GM12865 (cell line): ENCODE measurements at regions not wholly inside any gene's neighbourhood (a gene's known extent, or its start where the extent isn't known, plus 50 kb on each side); places are given as distances from the start of the nearest gene placed in this dataset.

ENCODE experiments used
- DNase-seq: peaks from one replicate; pipeline ENCODE4 v3.0.0; 2010; ENCODE audit warnings: low read depth
- H3K4me3 ChIP-seq: 2 replicates; pipeline ENCODE4 v1.5.1; 2011; ENCODE audit warnings: mild to moderate bottlenecking, low read depth, low read length, control low read depth
- TF ChIP-seq, protein P1 (sequence below): IDR thresholded peaks from 2 replicates; pipeline ENCODE4 v1.5.1; 2011; ENCODE audit warnings: low read length, control low read depth, low read depth, inconsistent platforms; ENCODE audit not compliant: insufficient read depth; ENCODE audit errors: missing control alignments

- no peak overlapping the region for H3K4me3 ChIP-seq
- no peak for DNase-seq
- TF ChIP-seq, protein P1, sequence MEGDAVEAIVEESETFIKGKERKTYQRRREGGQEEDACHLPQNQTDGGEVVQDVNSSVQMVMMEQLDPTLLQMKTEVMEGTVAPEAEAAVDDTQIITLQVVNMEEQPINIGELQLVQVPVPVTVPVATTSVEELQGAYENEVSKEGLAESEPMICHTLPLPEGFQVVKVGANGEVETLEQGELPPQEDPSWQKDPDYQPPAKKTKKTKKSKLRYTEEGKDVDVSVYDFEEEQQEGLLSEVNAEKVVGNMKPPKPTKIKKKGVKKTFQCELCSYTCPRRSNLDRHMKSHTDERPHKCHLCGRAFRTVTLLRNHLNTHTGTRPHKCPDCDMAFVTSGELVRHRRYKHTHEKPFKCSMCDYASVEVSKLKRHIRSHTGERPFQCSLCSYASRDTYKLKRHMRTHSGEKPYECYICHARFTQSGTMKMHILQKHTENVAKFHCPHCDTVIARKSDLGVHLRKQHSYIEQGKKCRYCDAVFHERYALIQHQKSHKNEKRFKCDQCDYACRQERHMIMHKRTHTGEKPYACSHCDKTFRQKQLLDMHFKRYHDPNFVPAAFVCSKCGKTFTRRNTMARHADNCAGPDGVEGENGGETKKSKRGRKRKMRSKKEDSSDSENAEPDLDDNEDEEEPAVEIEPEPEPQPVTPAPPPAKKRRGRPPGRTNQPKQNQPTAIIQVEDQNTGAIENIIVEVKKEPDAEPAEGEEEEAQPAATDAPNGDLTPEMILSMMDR, result no peak
Measured at GRCh38 chr6:132244744-132245143, 156.5 kb downstream of the MOXD1 start.

DNA sequence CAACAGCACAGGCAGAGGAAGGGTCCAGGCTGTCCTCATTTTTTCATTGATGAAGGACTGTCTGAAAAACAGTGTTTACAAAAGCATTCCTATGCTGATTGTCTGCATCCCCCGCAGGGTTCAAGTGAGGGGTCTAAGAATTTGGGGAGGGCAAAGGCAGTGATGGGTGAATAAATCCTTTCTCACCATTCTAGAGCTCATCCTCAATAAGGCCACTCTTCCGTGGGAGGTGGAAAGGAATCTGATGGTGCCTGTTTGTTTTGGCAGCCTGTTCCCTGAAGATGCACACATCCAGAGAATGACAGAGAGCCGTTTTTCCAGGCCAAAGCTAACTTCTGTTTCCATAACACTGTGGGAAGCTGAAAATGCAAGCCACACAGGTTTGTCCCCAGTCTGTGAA, 164.5 kb downstream of the MOXD1 start:
- H3K4me3 ChIP-seq, result no peak overlapping the region
- DNase-seq, result no peak
- TF ChIP-seq, protein P1, result no peak

- DNase-seq, result no peak
- TF ChIP-seq, protein P1, result no peak
- H3K4me3 ChIP-seq, result no peak overlapping the region
Measured at GRCh38 chr6:132236281-132236680, 165.0 kb downstream of the MOXD1 start.

GRCh38 chr6:132235596-132236280, 165.5 kb downstream of the MOXD1 start:
- no peak for DNase-seq
- TF ChIP-seq, protein P1, result no peak
- H3K4me3 ChIP-seq, result no peak overlapping the region

DNA sequence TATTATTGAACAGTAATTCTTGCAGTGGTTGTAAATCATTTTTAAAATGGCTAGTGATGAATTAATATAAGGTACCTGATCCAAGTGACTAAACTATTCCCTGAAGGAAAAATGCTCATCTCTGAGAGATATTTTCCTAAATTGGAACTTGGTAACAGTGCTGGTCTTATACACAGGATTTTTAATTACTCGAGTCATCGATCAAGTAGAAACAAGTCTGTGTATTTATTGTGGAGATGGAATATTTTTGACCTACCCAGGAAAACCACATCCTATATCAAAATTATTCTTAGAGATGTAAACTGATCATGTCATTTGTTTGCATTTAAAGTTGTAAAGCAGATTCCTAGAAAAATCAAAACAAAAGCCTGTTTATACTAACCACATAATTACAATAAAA, 166.9 kb downstream of the MOXD1 start:
- H3K4me3 ChIP-seq, result no peak overlapping the region
- TF ChIP-seq, protein P1, result no peak
- DNase-seq, result no peak

DNA sequence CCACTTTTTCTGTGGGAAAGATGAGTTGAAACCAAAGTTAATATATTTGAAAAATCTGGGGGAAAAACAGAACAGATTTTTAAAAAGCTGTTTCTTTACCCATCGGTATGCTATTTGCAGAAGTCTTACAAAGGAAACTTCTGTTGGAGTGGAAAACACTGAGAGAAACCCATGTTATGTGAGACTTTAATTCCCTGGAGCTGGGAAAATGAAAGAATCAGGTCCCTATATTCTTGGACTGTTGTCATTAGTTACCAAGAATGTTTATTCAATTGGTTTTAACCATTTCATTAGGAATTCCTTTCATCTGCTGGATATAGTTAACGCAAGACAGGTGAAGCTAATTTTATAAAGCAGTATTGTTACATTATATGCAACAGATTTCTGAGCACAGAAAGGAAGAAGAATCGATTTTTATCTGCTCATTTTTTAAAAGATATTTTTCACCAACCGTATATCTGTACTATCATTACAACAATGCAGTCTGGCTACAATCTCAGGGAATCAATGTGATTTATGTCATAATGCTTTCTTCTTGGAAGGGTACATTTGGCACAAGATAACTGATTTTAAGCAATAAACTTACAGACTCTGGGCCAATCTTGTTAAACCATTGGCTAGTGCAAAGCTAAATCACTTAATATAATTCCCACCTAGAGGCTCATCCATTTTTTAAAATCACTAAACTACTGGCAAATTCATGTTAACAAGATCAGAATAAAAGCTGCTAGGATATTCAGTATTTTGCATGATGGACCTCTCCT, 170.0 kb downstream of the MOXD1 start:
- no peak overlapping the region for H3K4me3 ChIP-seq
- DNase-seq, result no peak
- TF ChIP-seq, protein P1, result no peak
